ENCODE measurements at regions not wholly inside any gene's neighbourhood (a gene's known extent, or its start where the extent isn't known, plus 50 kb on each side); places are given as distances from the start of the nearest gene placed in this dataset.

GRCh38 chr3:73924048-73924447, 299.3 kb upstream of the PDZRN3 start:
- TF ChIP-seq STAT6 (CRISPR knock-in tag; conservative IDR thresholded peaks at IDR 0.05; ENCODE audit: low read depth), result no peak
- TF ChIP-seq NFE2L1 (CRISPR knock-in tag; IDR thresholded peaks at IDR 0.05), result no peak
- no peak for TF ChIP-seq CREB1 (CRISPR knock-in tag; IDR thresholded peaks at IDR 0.05)
- TF ChIP-seq CTCF (IDR thresholded peaks at IDR 0.05), result no peak
- no peak for TF ChIP-seq ATF1 (CRISPR knock-in tag; IDR thresholded peaks at IDR 0.05)
- no peak for TF ChIP-seq USF1 (CRISPR knock-in tag; IDR thresholded peaks at IDR 0.05)
- no peak for TF ChIP-seq ARID4B (CRISPR knock-in tag; IDR thresholded peaks at IDR 0.05; ENCODE audit: borderline replicate concordance)
- no peak for TF ChIP-seq SMAD3 (CRISPR knock-in tag; IDR thresholded peaks at IDR 0.05; ENCODE audit: borderline replicate concordance)
- TF ChIP-seq IRF2 (CRISPR knock-in tag; IDR thresholded peaks at IDR 0.05; ENCODE audit: borderline replicate concordance, low read depth), result no peak
- no peak for TF ChIP-seq ATF6 (CRISPR knock-in tag; IDR thresholded peaks at IDR 0.05)
- no peak for TF ChIP-seq SP1 (CRISPR knock-in tag; conservative IDR thresholded peaks at IDR 0.05)
- no peak for TF ChIP-seq FOXJ3 (CRISPR knock-in tag; IDR thresholded peaks at IDR 0.05; ENCODE audit: borderline replicate concordance)
